ENCODE measurements at regions not wholly inside any gene's neighbourhood (a gene's known extent, or its start where the extent isn't known, plus 50 kb on each side); places are given as distances from the start of the nearest gene placed in this dataset.

GRCh38 chr7:69411466-69411865 is 186.8 kb upstream of the AUTS2 start:
- Histone ChIP-seq H3K27ac (ENCODE audit: low read length) (no peak overlapping the region), H3K9me3 (no peaks in the 10 kb centered on the region), H3K4me1 (ENCODE audit: control insufficient read depth in 1 of 2, extremely low read depth in 1 of 2, insufficient read depth in 2 of 2, low read length in 2 of 2) (no peaks in the 10 kb centered on the region), H3K27me3 (replicated peaks in 1 of 2; ENCODE audit: control insufficient read depth in 2 of 2, extremely low read depth in 1 of 2, insufficient read depth in 2 of 2, low read length in 1 of 2) (no peaks in the 10 kb centered on the region), H3K4me3 (ENCODE audit: control insufficient read depth in 1 of 2, extremely low read depth in 1 of 2, low read length in 1 of 2) (no peak overlapping the region), H3K36me3 (ENCODE audit: control insufficient read depth in 2 of 2, extremely low read depth in 1 of 2, insufficient read depth in 1 of 2, low read length in 1 of 2) (no peaks in the 10 kb centered on the region)
- ChIA-PET CTCF (no interaction called here), POLR2A (no interaction called here)
- 76% methylated on average over 5 of the region's 8 CpGs for WGBS (ENCODE audit: insufficient coverage)
- H3K27ac Mint-ChIP-seq: no peak overlapping the region
- H3K4me3 Mint-ChIP-seq: no peak overlapping the region
- H3K27me3 Mint-ChIP-seq: no peaks in the 10 kb centered on the region
- no peaks in the 10 kb centered on the region for H3K36me3 Mint-ChIP-seq
- peaks cover 6 to 16% (median 7%) of the 10 kb centered on the region in 3 donors for H3K9me3 Mint-ChIP-seq
- H3K4me1 Mint-ChIP-seq: peaks cover 0 to 3% (median 0%) of the 10 kb centered on the region in 3 donors
- DNase-seq (no peak), ATAC-seq (replicated peaks in 1 of 4) (no peak)

- WGBS (ENCODE audit: insufficient coverage): 12% methylated on average over 4 of the region's 9 CpGs
- DNase-seq (peak in 8 of 35 experiments; percentile 0 to 30 (median 2)), ATAC-seq (replicated peaks in 1 of 4) (peak in 2 of 4 experiments; percentile 40 to 84)
- H3K4me1 ChIP-seq (ENCODE audit: control insufficient read depth in 1 of 2, extremely low read depth in 1 of 2, insufficient read depth in 2 of 2, low read length in 2 of 2): no peaks in the 10 kb centered on the region
- Mint-ChIP-seq H3K36me3 (no peaks in the 10 kb centered on the region), H3K27ac (no peak overlapping the region), H3K4me3 (no peak overlapping the region), H3K4me1 (peaks cover 0 to 3% (median 0%) of the 10 kb centered on the region in 3 donors), H3K27me3 (no peaks in the 10 kb centered on the region), H3K9me3 (peaks cover 6 to 22% (median 8%) of the 10 kb centered on the region in 3 donors)
- H3K27ac ChIP-seq (ENCODE audit: low read length): no peak overlapping the region
- ChIA-PET POLR2A (no interaction called here), CTCF (interaction anchor here in 1 of 2 donors (0.5 kb wide), 2 partner anchors 78 to 84 kb away, joined by 3 to 4 read pairs; no protein-coding TSS in a partner anchor)
- no peak overlapping the region for H3K4me3 ChIP-seq (ENCODE audit: control insufficient read depth in 1 of 2, extremely low read depth in 1 of 2, low read length in 1 of 2)
- H3K9me3 ChIP-seq: no peaks in the 10 kb centered on the region
- H3K27me3 ChIP-seq (replicated peaks in 1 of 2; ENCODE audit: control insufficient read depth in 2 of 2, extremely low read depth in 1 of 2, insufficient read depth in 2 of 2, low read length in 1 of 2): no peaks in the 10 kb centered on the region
- no peaks in the 10 kb centered on the region for H3K36me3 ChIP-seq (ENCODE audit: control insufficient read depth in 2 of 2, extremely low read depth in 1 of 2, insufficient read depth in 1 of 2, low read length in 1 of 2)
Measured at GRCh38 chr7:69412331-69413146, 185.7 kb upstream of the AUTS2 start.

- WGBS (ENCODE audit: insufficient coverage): no CpG with 5 or more reads among the region's 5 CpGs
- Mint-ChIP-seq H3K27me3 (no peaks in the 10 kb centered on the region), H3K27ac (no peak overlapping the region), H3K4me1 (peaks cover 0 to 3% (median 0%) of the 10 kb centered on the region in 3 donors), H3K4me3 (no peak overlapping the region), H3K9me3 (peaks cover 10 to 28% (median 19%) of the 10 kb centered on the region in 3 donors), H3K36me3 (no peaks in the 10 kb centered on the region)
- Histone ChIP-seq H3K27me3 (replicated peaks in 1 of 2; ENCODE audit: control insufficient read depth in 2 of 2, extremely low read depth in 1 of 2, insufficient read depth in 2 of 2, low read length in 1 of 2) (no peaks in the 10 kb centered on the region), H3K4me1 (ENCODE audit: control insufficient read depth in 1 of 2, extremely low read depth in 1 of 2, insufficient read depth in 2 of 2, low read length in 2 of 2) (no peaks in the 10 kb centered on the region), H3K36me3 (ENCODE audit: control insufficient read depth in 2 of 2, extremely low read depth in 1 of 2, insufficient read depth in 1 of 2, low read length in 1 of 2) (no peaks in the 10 kb centered on the region), H3K27ac (ENCODE audit: low read length) (no peak overlapping the region), H3K9me3 (no peaks in the 10 kb centered on the region), H3K4me3 (ENCODE audit: control insufficient read depth in 1 of 2, extremely low read depth in 1 of 2, low read length in 1 of 2) (no peak overlapping the region)
- DNase-seq: no peak
- ATAC-seq (replicated peaks in 1 of 4): no peak
- ChIA-PET CTCF (no interaction called here), POLR2A (no interaction called here)
Measured at GRCh38 chr7:69414555-69414954, 183.7 kb upstream of the AUTS2 start.

- Mint-ChIP-seq H3K4me3 (no peak overlapping the region), H3K27me3 (no peaks in the 10 kb centered on the region), H3K36me3 (no peaks in the 10 kb centered on the region), H3K9me3 (peaks cover 14 to 24% (median 19%) of the 10 kb centered on the region in 3 donors), H3K4me1 (no peaks in the 10 kb centered on the region), H3K27ac (no peak overlapping the region)
- ATAC-seq (replicated peaks in 1 of 4) (no peak), DNase-seq (no peak)
- no peak overlapping the region for H3K4me3 ChIP-seq (ENCODE audit: control insufficient read depth in 1 of 2, extremely low read depth in 1 of 2, low read length in 1 of 2)
- H3K4me1 ChIP-seq (ENCODE audit: control insufficient read depth in 1 of 2, extremely low read depth in 1 of 2, insufficient read depth in 2 of 2, low read length in 2 of 2): no peaks in the 10 kb centered on the region
- POLR2A ChIA-PET: no interaction called here
- no peaks in the 10 kb centered on the region for H3K36me3 ChIP-seq (ENCODE audit: control insufficient read depth in 2 of 2, extremely low read depth in 1 of 2, insufficient read depth in 1 of 2, low read length in 1 of 2)
- no peaks in the 10 kb centered on the region for H3K27me3 ChIP-seq (replicated peaks in 1 of 2; ENCODE audit: control insufficient read depth in 2 of 2, extremely low read depth in 1 of 2, insufficient read depth in 2 of 2, low read length in 1 of 2)
- CTCF ChIA-PET: no interaction called here
- 87% methylated on average over 6 of the region's 7 CpGs for WGBS (ENCODE audit: insufficient coverage)
- no peaks in the 10 kb centered on the region for H3K9me3 ChIP-seq
- no peak overlapping the region for H3K27ac ChIP-seq (ENCODE audit: low read length)
Measured at GRCh38 chr7:69418869-69419670, 179.2 kb upstream of the AUTS2 start.

- Mint-ChIP-seq H3K4me1 (no peaks in the 10 kb centered on the region), H3K27me3 (no peaks in the 10 kb centered on the region), H3K36me3 (no peaks in the 10 kb centered on the region), H3K4me3 (no peak overlapping the region), H3K9me3 (peaks cover 13 to 19% (median 15%) of the 10 kb centered on the region in 3 donors), H3K27ac (no peak overlapping the region)
- no peak for ATAC-seq (replicated peaks in 1 of 4)
- no peak for DNase-seq
- no peaks in the 10 kb centered on the region for H3K9me3 ChIP-seq
- POLR2A ChIA-PET: no interaction called here
- H3K4me1 ChIP-seq (ENCODE audit: control insufficient read depth in 1 of 2, extremely low read depth in 1 of 2, insufficient read depth in 2 of 2, low read length in 2 of 2): no peaks in the 10 kb centered on the region
- no peaks in the 10 kb centered on the region for H3K36me3 ChIP-seq (ENCODE audit: control insufficient read depth in 2 of 2, extremely low read depth in 1 of 2, insufficient read depth in 1 of 2, low read length in 1 of 2)
- WGBS (ENCODE audit: insufficient coverage): 78% methylated on average over 2 of the region's 5 CpGs
- CTCF ChIA-PET: no interaction called here
- no peak overlapping the region for H3K27ac ChIP-seq (ENCODE audit: low read length)
- H3K4me3 ChIP-seq (ENCODE audit: control insufficient read depth in 1 of 2, extremely low read depth in 1 of 2, low read length in 1 of 2): no peak overlapping the region
- H3K27me3 ChIP-seq (replicated peaks in 1 of 2; ENCODE audit: control insufficient read depth in 2 of 2, extremely low read depth in 1 of 2, insufficient read depth in 2 of 2, low read length in 1 of 2): no peaks in the 10 kb centered on the region
Measured at GRCh38 chr7:69419934-69420333, 178.3 kb upstream of the AUTS2 start.

GRCh38 chr7:69422574-69422985 is 175.7 kb upstream of the AUTS2 start:
- CTCF ChIA-PET: no interaction called here
- H3K36me3 ChIP-seq (ENCODE audit: control insufficient read depth in 2 of 2, extremely low read depth in 1 of 2, insufficient read depth in 1 of 2, low read length in 1 of 2): no peaks in the 10 kb centered on the region
- Mint-ChIP-seq H3K4me3 (no peak overlapping the region), H3K9me3 (peaks cover 6 to 10% (median 8%) of the 10 kb centered on the region in 3 donors), H3K27ac (no peak overlapping the region), H3K4me1 (no peaks in the 10 kb centered on the region), H3K27me3 (no peaks in the 10 kb centered on the region), H3K36me3 (no peaks in the 10 kb centered on the region)
- ATAC-seq (replicated peaks in 1 of 4) (no peak), DNase-seq (no peak)
- H3K27me3 ChIP-seq (replicated peaks in 1 of 2; ENCODE audit: control insufficient read depth in 2 of 2, extremely low read depth in 1 of 2, insufficient read depth in 2 of 2, low read length in 1 of 2): no peaks in the 10 kb centered on the region
- no CpG with 5 or more reads among the region's 4 CpGs for WGBS (ENCODE audit: insufficient coverage)
- H3K4me3 ChIP-seq (ENCODE audit: control insufficient read depth in 1 of 2, extremely low read depth in 1 of 2, low read length in 1 of 2): no peak overlapping the region
- no peak overlapping the region for H3K27ac ChIP-seq (ENCODE audit: low read length)
- no peaks in the 10 kb centered on the region for H3K9me3 ChIP-seq
- no peaks in the 10 kb centered on the region for H3K4me1 ChIP-seq (ENCODE audit: control insufficient read depth in 1 of 2, extremely low read depth in 1 of 2, insufficient read depth in 2 of 2, low read length in 2 of 2)
- POLR2A ChIA-PET: no interaction called here
